HEK293 (cell line): ENCODE measurements at regions not wholly inside any gene's neighbourhood (a gene's known extent, or its start where the extent isn't known, plus 50 kb on each side); places are given as distances from the start of the nearest gene placed in this dataset.

Experiments
- CTCF ChIA-PET: fragments of 350-600 bp; formaldehyde crosslinking; extraction: SDS; loops from one replicate; lab custom pipeline; 2021; ENCODE audit warnings: antibody characterized with exemption; lab: Yijun Ruan, JAX
- POLR2A ChIA-PET: fragments of 300-600 bp; formaldehyde crosslinking; extraction: SDS; loops from one replicate; lab custom pipeline; 2020; ENCODE audit warnings: antibody characterized with exemption, inconsistent platforms; lab: Yijun Ruan, JAX
- H3K27ac ChIP-seq: fragments of 200-500 bp; sonication (Bioruptor generic); 2 replicates; pipeline ENCODE4 v1.5.1; 2014; ENCODE audit warnings: low read depth, low read length, control low read depth, inconsistent platforms; ENCODE audit errors: extremely low read depth
- H3K36me3 ChIP-seq, 2 experiments: fragments of 200-500 bp in 1 of 2; sonication (Bioruptor generic) in 1 of 2; 1 replicate in 1 of 2; 2 replicates in 1 of 2; pipeline ENCODE4 v1.5.1; 2014 to 2017; ENCODE audit warnings: inconsistent platforms in 2 of 2, low read length in 2 of 2; ENCODE audit not compliant: control insufficient read depth in 2 of 2, insufficient read depth in 1 of 2
- H3K4me1 ChIP-seq: fragments of 200-500 bp; sonication (Bioruptor generic); 2 replicates; pipeline ENCODE4 v1.5.1; 2014; ENCODE audit warnings: mild to moderate bottlenecking, low read length, inconsistent platforms; ENCODE audit not compliant: control insufficient read depth, insufficient read depth
- H3K4me3 ChIP-seq: 2 replicates; pipeline ENCODE4 v1.5.1; 2011; ENCODE audit warnings: low read depth, mild to moderate bottlenecking, control low read depth, low read length, moderate library complexity
- H3K9me3 ChIP-seq: fragments of 200-500 bp; sonication (Bioruptor generic); 2 replicates; pipeline ENCODE4 v1.5.1; 2014; ENCODE audit warnings: low read depth, low read length, inconsistent platforms; ENCODE audit not compliant: control insufficient read depth, insufficient read depth
- AEBP2 ChIP-seq: fragments of 450-650 bp; formaldehyde crosslinking; IDR thresholded peaks from 2 replicates; pipeline ENCODE4 v1.5.1; 2016; ENCODE audit warnings: missing biosample characterization, missing genetic modification characterization, borderline replicate concordance
- ELK4 ChIP-seq: IDR thresholded peaks from 2 replicates; pipeline ENCODE4 v1.6.1; 2011; ENCODE audit warnings: mild to moderate bottlenecking, low read depth, low read length, borderline replicate concordance
- HOXD13 ChIP-seq: sonication (generic); formaldehyde crosslinking; IDR thresholded peaks from 2 replicates; pipeline ENCODE4 v1.8.0; 2022; ENCODE audit warnings: missing genetic modification reagents, borderline replicate concordance
- KLF16 ChIP-seq: fragments of 450-650 bp; formaldehyde crosslinking; IDR thresholded peaks from 2 replicates; pipeline ENCODE4 v1.5.1; 2017; ENCODE audit warnings: missing biosample characterization, missing genetic modification characterization
- SCRT1 ChIP-seq: fragments of 450-650 bp; formaldehyde crosslinking; IDR thresholded peaks from 2 replicates; pipeline ENCODE4 v1.5.1; 2016; ENCODE audit warnings: missing biosample characterization, missing genetic modification characterization, borderline replicate concordance
- TSHZ1 ChIP-seq: fragments of 450-650 bp; formaldehyde crosslinking; IDR thresholded peaks from 2 replicates; pipeline ENCODE4 v1.5.1; 2016; ENCODE audit warnings: missing biosample characterization, missing genetic modification characterization, borderline replicate concordance
- ZBTB6 ChIP-seq: fragments of 450-650 bp; formaldehyde crosslinking; IDR thresholded peaks from 2 replicates; pipeline ENCODE4 v1.5.1; 2017; ENCODE audit warnings: missing biosample characterization, missing genetic modification characterization
- ZBTB7A ChIP-seq: fragments of 450-650 bp; formaldehyde crosslinking; IDR thresholded peaks from 2 replicates; pipeline ENCODE4 v1.5.1; 2016; ENCODE audit warnings: low read depth, missing biosample characterization, missing genetic modification characterization
- ZNF221 ChIP-seq: fragments of 450-650 bp; formaldehyde crosslinking; IDR thresholded peaks from 2 replicates; pipeline ENCODE4 v1.5.1; 2017; ENCODE audit warnings: missing biosample characterization, missing genetic modification characterization, borderline replicate concordance
- ZNF23 ChIP-seq: fragments of 450-650 bp; formaldehyde crosslinking; IDR thresholded peaks from 2 replicates; pipeline ENCODE4 v1.5.1; 2016; ENCODE audit warnings: missing biosample characterization, missing genetic modification characterization, borderline replicate concordance
- ZNF292 ChIP-seq: fragments of 450-650 bp; formaldehyde crosslinking; IDR thresholded peaks from 2 replicates; pipeline ENCODE4 v1.5.1; 2016; ENCODE audit warnings: low read depth, missing biosample characterization, missing genetic modification characterization, borderline replicate concordance
- ZNF501 ChIP-seq: fragments of 450-650 bp; formaldehyde crosslinking; IDR thresholded peaks from 2 replicates; pipeline ENCODE4 v1.5.1; 2016; ENCODE audit warnings: missing biosample characterization, missing genetic modification characterization
- ZNF513 ChIP-seq: fragments of 450-650 bp; IDR thresholded peaks from 2 replicates; pipeline ENCODE4 v1.5.1; 2018; ENCODE audit warnings: missing biosample characterization, missing genetic modification characterization
- ZNF626 ChIP-seq: fragments of 450-650 bp; sonication (Bioruptor Pico); formaldehyde crosslinking; IDR thresholded peaks from 2 replicates; pipeline ENCODE4 v1.5.1; 2018; ENCODE audit warnings: missing biosample characterization, missing genetic modification characterization, inconsistent platforms
- ZNF654 ChIP-seq: fragments of 450-650 bp; formaldehyde crosslinking; IDR thresholded peaks from 2 replicates; pipeline ENCODE4 v1.5.1; 2016; ENCODE audit warnings: low read depth, missing biosample characterization, missing genetic modification characterization
- ZNF658 ChIP-seq: fragments of 450-650 bp; formaldehyde crosslinking; IDR thresholded peaks from 2 replicates; pipeline ENCODE4; 2016; ENCODE audit warnings: missing biosample characterization, missing genetic modification characterization
- ZNF701 ChIP-seq: fragments of 450-650 bp; formaldehyde crosslinking; IDR thresholded peaks from 2 replicates; pipeline ENCODE4 v1.5.1; 2016; ENCODE audit warnings: missing biosample characterization, missing genetic modification characterization
- ZNF707 ChIP-seq: fragments of 450-650 bp; formaldehyde crosslinking; IDR thresholded peaks from 2 replicates; pipeline ENCODE4 v1.5.1; 2016; ENCODE audit warnings: missing biosample characterization, missing genetic modification characterization
- ZSCAN30 ChIP-seq: fragments of 450-650 bp; IDR thresholded peaks from 2 replicates; pipeline ENCODE4 v1.5.1; 2018; ENCODE audit warnings: missing biosample characterization, mild to moderate bottlenecking, missing genetic modification characterization, moderate library complexity

- Histone ChIP-seq H3K36me3 (no peaks in the 10 kb centered on the region), H3K9me3 (no peaks in the 10 kb centered on the region), H3K27ac (no peak overlapping the region), H3K4me1 (no peaks in the 10 kb centered on the region), H3K4me3 (no peak overlapping the region)
- ChIA-PET POLR2A (no interaction called here), CTCF (no interaction called here)
- TF ChIP-seq AEBP2 (no peak), ZBTB6 (tag by site-specific recombination) (no peak), ZSCAN30 (tag by site-specific recombination) (no peak), ELK4 (no peak), ZNF292 (tag by site-specific recombination) (no peak), ZNF701 (tag by site-specific recombination) (no peak), ZBTB7A (no peak), ZNF23 (tag by site-specific recombination) (no peak), ZNF658 (no peak), ZNF707 (tag by site-specific recombination) (no peak), HOXD13 (CRISPR knock-in tag) (no peak), ZNF501 (tag by site-specific recombination) (no peak), TSHZ1 (tag by site-specific recombination) (no peak), SCRT1 (tag by site-specific recombination) (no peak), KLF16 (tag by site-specific recombination) (no peak), ZNF626 (tag by site-specific recombination) (no peak), ZNF654 (tag by site-specific recombination) (no peak), ZNF513 (tag by site-specific recombination) (no peak), ZNF221 (tag by site-specific recombination) (no peak)
Observed at GRCh38 chr16:62335356-62335755, 299.1 kb upstream of the CDH8 start.
